Right forelimb (tissue), 1 donor: ENCODE measurements at regions not wholly inside any gene's neighbourhood (a gene's known extent, or its start where the extent isn't known, plus 50 kb on each side); places are given as distances from the start of the nearest gene placed in this dataset.
A peak's percentile ranks its signal among the peaks of the same experiment; 100 is the strongest.

Experiments used
- DNase-seq: peaks from one replicate; pipeline ENCODE4 v3.0.0-alpha.2; 2018

- no peak for DNase-seq
Observed at GRCh38 chr15:58235961-58236360, 97.8 kb downstream of the AQP9 start.

GRCh38 chr15:58240191-58240932 lies 102.2 kb downstream of the AQP9 start:
- no peak for DNase-seq

DNA sequence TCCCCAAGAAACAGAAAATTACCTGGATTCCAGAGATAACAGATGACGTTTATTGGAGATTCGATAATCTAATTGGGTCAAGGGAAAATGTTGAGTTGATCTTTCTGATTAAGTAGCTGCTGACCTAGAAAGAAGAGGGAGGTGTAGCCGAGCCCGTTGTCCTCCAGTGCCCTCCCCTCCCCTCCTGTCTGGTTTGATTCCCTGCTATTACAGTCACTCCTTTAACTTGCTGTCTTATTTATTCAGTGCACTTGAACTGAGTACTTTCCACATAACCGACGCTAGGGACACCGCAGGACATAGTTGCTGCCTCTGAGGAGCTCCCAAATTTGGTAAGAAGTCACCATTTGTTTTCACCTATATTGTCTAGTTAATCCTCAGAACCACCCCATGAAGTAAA lies 103.7 kb downstream of the AQP9 start:
- no peak for DNase-seq

- DNase-seq: no peak
Observed at GRCh38 chr15:58243070-58243469, 104.9 kb downstream of the AQP9 start.

DNA sequence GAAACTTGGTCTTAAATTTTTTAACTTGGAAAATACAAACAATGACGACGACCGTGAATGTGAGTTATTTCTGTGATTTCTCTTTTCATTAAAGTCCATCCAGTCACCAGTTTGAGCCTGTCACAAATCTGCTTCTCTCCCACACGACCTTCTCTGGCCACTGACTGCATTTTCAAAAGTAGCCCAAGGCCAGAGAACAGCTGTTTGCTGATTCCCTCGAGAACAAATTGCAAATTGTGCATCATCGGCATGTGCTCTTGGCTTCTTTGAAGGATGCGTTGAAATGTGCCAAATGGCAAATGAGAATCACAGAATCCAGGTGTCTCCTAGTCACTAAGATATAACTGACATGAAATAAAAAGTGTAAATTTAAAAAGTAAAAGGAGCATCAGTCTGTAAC lies 106.4 kb downstream of the AQP9 start:
- no peak for DNase-seq

DNA sequence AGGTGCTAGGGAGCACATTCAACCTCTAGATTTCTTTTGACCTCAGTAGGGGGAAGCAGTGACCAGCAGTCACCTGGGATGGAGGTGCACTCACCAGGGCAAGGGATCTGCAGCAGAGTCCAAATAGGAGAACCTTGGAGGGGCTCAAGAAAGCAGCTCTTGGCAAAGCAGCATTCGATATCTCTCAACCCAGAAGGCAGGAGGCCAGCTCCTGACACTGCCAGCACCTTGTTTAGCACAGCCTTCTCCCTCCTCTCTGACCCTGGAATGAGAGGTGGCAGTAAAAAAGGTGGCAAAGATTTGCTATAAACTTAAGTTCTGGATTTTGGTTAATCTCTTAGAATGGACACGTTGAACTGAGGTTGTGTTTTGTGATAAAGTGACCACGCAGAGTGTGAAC lies 107.9 kb downstream of the AQP9 start:
- no peak for DNase-seq

DNA sequence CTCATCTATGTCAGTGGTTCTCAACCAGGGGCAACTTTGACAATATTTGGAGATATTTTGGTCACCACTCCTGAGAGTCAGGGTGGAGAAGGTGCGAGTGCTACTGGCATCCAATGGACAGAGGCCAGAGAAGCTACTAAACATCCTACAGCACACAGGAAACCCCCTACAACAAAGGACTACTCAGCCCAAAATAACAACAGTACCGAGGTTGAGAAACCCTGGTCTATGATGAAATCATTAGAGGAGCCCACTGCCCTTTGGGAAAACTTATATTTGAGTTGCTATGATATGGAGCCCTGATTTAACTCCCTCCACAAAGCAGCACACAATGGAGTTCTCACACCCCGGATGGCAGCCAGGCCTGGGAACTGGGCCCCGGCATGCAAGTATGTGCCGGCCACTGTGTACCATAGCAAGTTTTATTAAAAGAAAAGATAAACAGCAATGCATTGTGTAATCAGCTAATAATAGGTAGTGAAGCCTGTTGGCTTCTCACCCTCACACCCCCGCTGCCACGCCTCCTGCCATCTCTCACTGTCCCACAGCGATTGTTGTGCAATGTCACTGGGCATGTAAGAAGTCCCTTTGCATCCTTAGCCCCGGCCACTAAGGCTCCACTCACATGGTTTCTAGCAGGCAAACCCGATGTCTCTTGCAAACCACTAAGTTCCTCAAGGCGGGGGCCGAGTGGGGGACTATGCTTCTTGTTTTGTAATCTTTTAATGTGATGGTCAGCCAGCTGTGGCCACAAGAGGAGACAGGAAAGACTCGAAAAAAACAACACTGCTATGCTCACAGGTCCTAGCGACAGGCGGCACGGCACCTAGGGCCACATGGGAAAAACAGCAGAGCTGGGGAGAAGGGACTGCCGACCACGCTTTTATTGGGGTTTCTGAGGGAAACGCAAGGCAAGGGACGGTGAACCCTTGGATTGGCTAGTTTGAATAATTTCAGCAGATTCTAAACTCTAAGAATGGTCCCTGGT lies 110.0 kb downstream of the AQP9 start:
- no peak for DNase-seq

- DNase-seq: no peak
Observed at GRCh38 chr15:58249646-58250312, 111.6 kb downstream of the AQP9 start.

DNA sequence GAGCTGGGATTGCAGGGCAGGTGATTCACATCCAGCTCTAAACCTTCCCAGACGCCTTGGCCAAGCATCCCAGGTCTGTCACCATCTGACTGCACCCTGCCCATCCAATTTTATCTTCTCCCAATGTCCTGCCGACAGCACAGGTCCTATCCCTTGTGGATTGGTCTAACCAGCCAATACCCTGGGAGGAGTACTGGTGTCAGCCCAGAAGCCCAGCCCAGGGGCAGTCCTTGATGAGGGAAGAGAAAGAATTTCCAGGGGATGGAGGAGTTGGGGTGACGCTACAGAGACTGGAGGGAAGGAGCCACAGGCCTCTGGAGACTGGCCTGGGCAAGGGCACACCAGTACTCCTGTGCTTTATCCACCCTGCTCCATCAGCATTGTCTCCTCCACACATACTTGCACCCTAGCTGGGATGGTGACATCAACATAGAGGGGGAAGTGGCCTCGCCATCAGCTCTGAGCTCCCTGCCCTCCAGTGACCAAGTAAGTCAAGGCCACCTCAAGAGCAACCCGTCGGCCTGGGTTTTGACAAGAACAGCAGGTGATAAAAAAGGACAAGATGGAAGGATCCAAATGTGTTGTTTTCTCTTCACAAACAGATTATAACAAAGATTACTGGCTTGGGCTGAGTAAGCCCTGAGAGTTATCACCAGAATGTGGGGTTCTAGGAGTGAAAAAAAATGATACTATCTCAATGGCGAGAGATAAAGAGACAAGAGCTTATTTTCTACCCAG lies 114.6 kb downstream of the AQP9 start:
- DNase-seq: no peak

- DNase-seq: no peak
Observed at GRCh38 chr15:58257776-58258325, 119.7 kb downstream of the AQP9 start.

DNA sequence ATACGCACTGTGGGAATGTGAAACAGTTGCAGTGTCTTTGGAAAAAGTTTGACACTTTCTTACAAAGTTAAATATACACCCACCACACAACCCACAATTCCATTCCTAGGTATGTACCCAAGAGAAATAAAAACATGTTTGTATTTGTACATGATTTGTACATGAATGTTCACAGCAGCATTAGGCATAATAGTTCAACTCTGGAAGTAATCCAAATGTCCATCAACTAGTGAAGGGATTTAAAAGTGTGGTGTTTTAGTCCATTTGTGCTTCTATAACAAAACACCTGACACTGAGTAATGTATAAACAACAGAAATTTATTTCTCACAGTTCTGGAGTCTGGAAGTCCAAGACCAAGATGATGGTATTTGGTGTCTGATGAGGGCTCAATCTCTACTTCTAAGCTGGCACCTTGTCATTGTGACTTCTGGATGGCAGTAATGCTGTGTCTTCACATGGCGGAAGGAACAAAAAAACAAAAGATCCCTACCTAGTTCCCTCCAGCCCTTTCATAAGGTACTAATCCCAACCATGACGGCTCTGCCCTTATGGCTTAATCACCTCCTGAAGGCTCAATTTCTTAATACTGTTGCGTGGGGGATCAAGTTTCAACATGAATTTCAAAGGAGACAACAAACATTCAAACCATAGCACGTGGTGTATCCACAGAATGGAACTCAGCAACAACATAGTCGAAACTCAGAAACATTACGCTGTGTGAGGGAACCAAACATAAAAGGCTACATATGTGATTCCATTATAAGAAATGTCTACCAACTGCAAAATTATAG lies 120.5 kb downstream of the AQP9 start:
- DNase-seq: no peak

GRCh38 chr15:58260205-58260724 lies 122.1 kb downstream of the AQP9 start:
- no peak for DNase-seq

DNA sequence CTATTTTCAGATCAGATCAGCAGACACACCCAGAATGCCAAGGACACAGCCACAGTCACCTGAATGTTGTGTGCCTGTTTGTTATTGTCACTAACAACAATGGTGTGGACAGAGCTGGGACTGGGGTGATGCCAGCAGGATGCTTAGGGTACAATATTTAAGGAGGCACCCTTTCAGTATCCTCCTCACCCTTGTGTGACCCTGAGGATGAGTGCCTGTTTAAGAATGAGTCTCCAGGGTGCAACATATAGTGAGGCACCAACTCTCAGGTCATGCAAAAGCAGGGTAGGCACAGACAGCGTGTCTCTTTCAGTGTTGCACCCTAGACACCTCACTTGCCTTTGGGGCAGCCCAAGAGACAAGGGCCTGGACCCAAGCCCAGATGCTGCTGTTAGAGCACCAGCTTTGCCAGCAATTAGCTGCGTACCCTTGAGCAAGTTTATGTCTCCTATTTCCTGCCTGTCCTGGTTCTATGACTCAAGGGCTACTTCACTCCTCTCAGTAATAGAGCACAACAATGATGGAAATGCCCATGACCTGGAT lies 122.6 kb downstream of the AQP9 start:
- no peak for DNase-seq

GRCh38 chr15:58261368-58261767 lies 123.2 kb downstream of the AQP9 start:
- DNase-seq: no peak

- DNase-seq: no peak
Observed at GRCh38 chr15:58264053-58264971, 126.1 kb downstream of the AQP9 start.

DNA sequence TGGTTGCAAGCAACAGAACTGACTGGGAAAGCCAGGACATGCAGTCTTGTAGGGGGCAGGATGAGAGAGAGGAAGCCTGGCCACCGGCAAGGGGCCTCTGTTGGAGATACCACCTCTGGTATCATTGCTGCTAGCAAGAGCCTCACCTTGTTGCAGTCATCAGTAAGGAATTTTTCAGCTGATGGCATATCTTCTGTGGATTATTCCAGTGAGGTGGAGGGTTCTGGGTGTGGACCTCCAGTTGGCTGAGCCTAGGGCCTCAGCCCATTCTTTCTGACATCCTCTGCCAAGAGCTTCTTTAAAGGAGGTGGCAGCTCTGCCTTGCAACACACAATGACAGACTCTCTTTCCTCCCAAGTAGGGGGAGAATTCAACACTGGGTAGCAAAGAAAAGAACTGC lies 128.9 kb downstream of the AQP9 start:
- no peak for DNase-seq

DNA sequence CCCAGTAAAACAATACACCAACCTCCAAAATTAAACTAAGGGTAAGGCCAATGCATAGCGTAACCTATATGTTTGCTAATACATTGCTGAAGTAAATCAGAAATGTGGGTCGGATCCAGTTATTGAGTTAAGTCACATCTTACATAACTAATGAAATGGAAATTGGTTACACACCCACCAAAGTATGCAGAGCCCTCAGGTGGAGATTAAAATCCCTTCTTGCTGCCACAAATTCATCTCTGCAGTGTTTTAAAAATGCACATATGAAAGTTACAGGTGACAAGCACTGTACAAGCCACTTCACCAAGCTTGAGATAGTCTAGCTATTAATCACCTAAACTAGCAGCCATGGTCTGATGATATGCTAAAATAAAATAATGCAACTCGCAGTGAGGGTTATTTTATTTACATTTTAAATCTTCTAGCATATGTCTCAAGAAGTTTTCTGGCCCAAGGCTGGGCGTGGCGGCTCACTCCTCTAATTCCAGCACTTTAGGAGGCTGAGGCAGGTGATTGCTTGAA lies 130.6 kb downstream of the AQP9 start:
- no peak for DNase-seq

DNA sequence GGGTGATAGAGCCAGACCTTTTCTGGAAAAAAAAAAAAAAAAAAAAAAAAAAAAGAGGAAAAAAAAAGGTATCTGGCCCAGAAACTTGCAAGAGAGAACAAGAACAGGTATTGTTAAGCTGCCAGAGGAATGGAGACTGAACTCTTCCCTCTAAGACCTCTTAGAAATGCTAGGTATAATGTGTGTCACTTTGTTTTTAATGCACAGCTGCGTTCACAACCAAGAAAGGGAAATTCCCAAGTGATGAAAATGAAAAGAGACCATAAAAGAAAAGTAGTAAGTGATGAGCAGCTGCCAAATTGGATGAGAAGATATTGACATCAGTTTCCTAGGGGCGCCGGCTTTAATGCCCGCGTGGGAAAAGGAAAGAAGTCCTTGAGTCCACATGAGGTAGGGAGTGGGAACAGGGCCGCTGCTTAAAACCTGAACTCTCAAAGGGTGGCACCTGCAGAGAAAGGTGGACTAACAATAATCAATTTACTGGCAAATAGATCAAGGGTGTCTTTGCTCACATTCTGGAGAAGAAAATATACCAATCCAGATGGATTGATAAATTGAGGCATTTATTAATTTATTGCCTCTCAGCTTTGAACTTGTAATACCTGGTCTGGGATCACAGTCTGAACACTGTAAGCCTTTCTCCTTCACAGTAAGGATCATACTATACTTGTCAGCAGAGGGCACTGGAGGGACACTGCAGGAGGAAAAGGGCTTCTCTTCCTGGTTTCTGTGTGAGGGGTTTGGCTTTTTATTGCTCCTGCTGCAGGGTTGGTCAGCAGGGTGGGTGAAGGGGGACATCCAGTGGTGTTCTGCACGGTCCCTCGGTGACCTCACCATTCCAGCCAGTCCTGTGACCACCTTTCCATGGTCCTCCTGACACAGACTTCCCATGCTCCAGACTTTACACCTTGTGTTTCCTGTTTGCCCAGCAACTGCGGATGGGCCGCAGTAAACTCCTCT lies 131.6 kb downstream of the AQP9 start:
- DNase-seq: peak; percentile 60
